ENCODE measurements at regions not wholly inside any gene's neighbourhood (a gene's known extent, or its start where the extent isn't known, plus 50 kb on each side); places are given as distances from the start of the nearest gene placed in this dataset.

DNA sequence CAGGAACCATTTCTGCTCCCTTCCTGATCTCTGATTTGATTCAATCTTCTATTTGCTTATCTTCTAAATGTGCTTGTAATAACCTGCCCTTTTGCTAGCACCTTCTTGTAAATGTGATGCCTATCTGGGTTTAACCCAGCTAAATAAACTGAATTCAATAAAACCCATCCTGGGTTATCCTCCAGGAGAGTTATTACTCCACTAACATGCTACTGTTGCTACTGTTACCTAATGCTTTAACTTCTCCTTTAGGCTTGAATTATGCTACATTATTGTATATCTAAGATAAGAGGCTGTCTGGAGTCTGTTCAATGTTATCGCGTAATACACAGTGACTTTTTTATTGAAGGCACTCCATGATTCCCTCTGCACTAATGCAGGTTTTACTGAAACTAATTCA, 206.5 kb upstream of the CTAGE1 start:
- no peak for DNase-seq (ENCODE audit: low read depth in 2 of 2)

DNA sequence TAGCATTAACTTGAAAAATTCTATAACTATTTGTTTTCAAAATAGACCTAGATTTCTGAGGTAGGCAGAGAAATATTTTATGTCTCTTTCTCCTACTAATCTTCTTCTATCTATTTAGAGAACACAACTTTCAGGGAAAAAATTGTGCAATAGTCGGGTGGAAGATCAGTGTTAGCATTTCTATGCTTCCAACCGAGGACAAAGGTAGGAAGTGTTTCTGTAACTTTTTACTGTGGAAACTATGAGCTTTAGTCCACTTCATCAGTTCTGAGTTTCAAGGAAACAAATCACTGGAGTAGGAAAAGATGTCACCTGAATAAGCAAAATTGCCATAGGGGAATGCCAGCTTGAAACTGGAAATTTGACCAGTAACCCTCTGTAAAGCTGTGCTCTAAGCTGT, 207.7 kb upstream of the CTAGE1 start:
- DNase-seq (ENCODE audit: low read depth in 2 of 2): no peak

DNA sequence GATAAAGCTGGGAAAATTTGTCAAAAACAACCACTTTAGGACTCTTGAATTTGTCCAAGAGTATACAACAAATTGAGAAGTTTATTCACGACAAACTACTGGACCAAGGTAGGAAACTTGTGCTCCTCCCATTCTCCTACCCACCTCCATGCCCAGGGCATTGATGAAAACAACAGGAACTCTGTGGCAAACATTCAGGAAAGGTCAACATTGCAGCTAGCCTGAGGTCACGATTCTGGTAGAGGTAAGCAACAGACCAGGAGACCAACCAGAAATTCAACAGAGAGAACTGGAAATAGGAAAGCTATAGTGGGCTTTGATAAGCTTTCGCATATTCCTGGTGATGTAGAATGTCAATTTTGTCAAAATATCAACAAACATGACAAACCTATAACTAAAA, 209.1 kb upstream of the CTAGE1 start:
- DNase-seq (ENCODE audit: low read depth in 2 of 2): no peak

DNA sequence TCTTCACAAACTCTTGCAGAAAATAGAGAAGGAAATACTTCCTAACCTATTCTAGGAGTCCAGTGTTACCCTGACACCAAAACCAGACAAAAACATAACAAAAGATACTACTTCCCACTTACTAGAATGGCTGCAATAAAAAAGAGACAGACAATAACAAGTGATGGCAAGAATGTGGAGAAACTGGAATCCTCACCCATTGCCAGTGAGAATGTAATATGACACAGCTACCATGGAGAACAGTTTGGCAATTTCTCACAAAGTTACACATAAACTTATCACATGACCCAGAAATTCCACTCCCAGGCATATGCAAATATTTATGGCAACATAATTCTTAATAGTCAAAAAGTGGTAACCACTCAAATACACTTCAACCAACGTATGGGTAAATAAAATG, 209.8 kb upstream of the CTAGE1 start:
- no peak for DNase-seq (ENCODE audit: low read depth in 2 of 2)

DNA sequence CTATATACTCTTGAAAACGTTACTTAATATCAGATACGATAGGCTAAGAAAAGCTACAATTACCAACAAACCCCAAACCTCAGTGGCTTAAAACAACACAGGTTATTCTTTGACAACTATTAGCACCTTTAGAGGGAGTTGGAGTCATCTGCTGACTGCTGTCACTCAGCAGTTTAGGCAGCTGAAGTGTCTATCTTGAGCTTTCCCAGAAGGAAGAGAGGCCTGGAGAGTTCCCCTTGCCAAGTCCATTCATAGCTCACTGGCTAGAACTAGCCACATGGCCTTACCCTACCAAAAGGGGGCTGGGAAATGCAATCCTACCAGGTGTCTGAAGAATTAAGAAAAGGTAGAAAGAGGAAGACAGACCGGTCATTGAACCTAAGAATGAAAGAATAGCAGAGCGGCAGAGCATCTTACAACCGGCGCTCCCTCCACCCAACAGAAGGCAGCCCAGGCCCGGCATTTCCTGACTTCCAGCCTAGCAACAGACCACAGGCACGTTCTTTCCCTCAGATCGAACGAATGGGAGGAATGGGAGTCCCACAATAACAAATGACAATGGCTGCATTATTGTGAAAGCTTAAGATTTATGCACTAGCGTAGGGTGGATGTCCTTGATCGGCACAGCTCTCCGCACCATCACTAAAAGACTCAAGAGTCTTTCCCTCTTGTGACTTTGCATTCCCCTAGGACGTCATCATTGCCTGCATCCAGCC, 211.2 kb upstream of the CTAGE1 start:
- DNase-seq (ENCODE audit: low read depth in 2 of 2): no peak

DNA sequence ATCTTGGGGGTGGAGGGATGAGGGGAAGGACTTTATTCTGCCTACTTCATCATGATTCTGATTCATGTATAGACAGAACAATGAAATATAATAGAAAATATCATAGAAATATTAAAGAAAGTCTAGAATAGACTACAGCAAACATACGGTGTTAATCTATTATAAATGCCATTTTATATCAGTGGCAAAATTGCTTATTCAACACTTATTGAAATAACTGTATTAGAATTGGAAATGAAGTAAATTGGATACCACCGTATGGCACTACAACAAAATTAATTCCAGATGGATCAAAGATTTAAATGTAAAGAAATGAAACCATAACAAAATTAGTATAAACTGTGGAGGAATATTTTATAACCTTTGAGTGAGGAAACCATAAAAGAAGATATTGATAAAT, 213.3 kb upstream of the CTAGE1 start:
- no peak for DNase-seq (ENCODE audit: low read depth in 2 of 2)

- no peak for DNase-seq (ENCODE audit: low read depth in 2 of 2)
Observed at GRCh38 chr18:22632191-22632590, 214.5 kb upstream of the CTAGE1 start.

DNA sequence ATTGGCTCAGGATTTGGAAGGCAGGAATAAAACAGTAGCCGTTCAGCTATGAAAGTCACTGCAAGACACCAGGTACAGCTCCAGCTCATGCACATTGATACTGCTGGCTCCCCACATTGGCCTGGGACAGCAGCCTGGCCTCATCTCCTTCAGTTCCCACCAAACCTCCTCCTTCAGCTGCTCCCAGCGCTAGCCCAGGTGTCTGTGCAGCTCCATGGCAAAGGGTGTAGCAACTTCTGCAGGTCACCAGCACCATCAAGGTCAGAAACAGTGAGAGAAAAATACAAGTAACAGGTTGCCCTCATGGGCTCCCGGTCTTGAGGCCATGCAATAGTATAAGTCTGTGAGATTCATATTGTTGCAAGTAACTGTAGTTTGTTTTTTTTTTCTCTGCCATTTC, 216.7 kb upstream of the CTAGE1 start:
- DNase-seq (ENCODE audit: low read depth in 2 of 2): no peak

DNA sequence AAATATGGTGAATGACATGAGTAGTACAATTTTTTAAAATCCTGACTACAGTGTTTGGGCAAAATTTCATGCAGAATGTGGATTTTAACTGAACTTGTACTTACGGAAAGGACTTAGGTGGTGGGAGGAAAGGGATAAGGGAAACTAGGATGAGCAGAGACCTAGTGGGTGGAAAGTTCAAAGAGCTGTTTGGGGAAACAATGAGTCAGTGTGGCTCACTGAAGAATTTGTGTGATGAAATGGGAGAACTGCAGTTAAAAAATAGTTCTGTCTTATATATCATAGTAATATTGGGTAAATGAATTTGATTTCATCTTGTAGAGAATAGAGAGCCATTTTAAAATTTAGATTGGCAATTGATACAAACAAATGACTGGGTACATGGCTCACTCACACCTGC, 220.1 kb upstream of the CTAGE1 start:
- no peak for DNase-seq (ENCODE audit: low read depth in 2 of 2)

- peak; percentile 76 for DNase-seq (ENCODE audit: low read depth in 2 of 2)
Observed at GRCh38 chr18:22639026-22639463, 221.3 kb upstream of the CTAGE1 start.

- no peak for DNase-seq (ENCODE audit: low read depth in 2 of 2)
Observed at GRCh38 chr18:22639561-22639960, 221.8 kb upstream of the CTAGE1 start.

- no peak for DNase-seq (ENCODE audit: low read depth in 2 of 2)
Observed at GRCh38 chr18:22640281-22640842, 222.6 kb upstream of the CTAGE1 start.

DNA sequence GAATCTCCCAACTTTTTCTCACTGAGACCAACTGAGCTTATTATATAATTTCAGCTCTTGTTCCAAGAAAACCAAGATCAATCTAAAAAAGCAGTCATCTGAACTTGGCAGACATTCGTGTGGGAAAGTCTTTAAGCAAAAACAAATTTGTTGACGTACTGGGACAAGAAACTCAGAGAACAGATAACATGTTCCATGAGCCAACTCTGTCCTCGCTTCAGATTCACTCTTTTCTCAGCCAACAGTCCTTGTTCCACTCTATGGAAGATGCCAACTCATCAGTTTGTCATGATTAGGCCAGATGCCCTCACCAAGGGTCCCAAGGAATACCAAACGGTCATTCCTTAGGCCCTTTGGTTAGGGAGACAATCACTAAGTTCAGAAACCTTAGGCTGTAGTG, 224.2 kb upstream of the CTAGE1 start:
- no peak for DNase-seq (ENCODE audit: low read depth in 2 of 2)

GRCh38 chr18:22643731-22644130, 226.0 kb upstream of the CTAGE1 start:
- no peak for DNase-seq (ENCODE audit: low read depth in 2 of 2)

DNA sequence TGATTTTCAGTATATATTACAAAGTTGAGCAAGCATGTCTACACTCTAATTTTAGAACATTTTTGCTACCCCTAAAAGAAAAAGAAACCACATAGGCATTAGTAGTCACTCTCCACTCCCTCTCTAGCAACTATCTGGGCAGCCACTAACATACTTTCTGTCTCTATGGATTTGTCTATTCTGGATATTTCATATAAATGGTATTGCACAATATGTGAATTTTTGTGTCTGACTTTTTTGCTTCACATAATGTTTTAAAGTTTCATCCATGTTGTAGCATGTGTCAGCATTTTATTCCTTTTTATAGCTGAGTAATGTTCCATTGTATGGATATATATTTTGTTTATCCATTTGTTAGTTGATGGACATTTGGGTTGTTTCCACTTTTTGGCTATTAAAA, 232.5 kb upstream of the CTAGE1 start:
- DNase-seq (ENCODE audit: low read depth in 2 of 2): no peak

DNA sequence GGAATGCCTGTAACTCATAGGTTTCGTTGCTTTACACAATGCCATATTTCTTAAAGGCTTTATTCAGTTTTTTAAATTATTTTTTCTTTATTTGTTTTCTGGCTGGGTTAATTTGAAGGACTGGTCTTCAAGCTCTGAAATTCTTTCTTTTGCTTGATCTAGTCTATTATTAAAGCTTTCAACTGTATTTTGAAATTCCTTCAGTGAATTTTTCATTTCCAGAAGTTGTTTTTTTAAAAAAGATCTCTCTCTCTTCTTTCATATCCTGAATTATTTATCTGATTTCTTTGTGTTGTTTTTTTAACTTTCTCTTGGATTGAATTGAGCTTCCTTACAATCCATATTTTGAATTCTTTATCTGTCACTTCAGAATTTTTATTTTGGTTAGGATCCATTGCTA, 239.9 kb upstream of the CTAGE1 start:
- DNase-seq (ENCODE audit: low read depth in 2 of 2): no peak

DNA sequence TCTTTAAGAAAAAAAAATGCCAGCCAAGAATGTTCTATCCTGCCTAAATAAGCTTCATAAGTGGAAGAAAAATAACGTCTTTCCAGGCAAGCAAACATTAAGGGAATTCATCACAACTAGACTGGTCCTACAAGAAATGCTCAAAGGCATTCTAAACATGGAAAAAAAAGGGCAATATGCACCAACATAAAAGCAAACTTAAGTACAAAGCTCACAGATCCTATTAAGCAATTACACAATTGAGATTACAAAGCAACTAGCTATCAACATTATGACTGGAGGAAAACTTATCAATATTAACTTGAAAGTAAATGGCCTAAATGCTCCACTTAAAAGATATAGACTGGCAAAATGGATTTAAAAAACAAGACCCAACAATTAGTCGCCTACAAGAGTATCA, 240.6 kb upstream of the CTAGE1 start:
- DNase-seq (ENCODE audit: low read depth in 2 of 2): no peak

- DNase-seq (ENCODE audit: low read depth in 2 of 2): no peak
Observed at GRCh38 chr18:22663378-22663777, 245.7 kb upstream of the CTAGE1 start.

DNA sequence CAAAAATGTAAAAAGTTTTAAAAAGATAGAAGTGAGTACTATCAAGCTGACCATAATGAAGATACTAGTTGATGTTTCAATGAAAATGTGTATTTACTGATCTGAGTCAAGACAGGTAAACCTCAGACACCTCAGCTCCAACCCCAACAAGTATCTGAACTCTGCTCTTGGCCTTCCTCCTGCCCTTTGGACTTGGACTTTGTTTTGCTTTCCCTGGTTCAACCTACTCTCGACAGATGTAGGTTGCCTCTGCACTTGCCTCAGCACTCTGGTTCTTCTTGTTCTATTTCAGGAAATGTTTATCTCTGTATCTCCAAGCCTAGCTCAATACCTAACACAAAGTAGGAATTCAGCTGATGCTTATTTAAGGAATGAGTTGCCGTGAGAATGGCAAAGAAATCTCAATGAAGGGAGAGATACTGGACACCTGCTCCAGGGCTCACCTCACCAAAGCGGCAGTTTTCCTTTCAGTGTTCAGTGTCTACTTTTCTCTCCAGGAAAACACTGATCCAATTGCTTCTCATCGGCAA, 248.8 kb upstream of the CTAGE1 start:
- DNase-seq (ENCODE audit: low read depth in 2 of 2): no peak

GRCh38 chr18:22667156-22667555, 249.4 kb upstream of the CTAGE1 start:
- no peak for DNase-seq (ENCODE audit: low read depth in 2 of 2)

GRCh38 chr18:22667616-22668422, 250.1 kb upstream of the CTAGE1 start:
- DNase-seq (ENCODE audit: low read depth in 2 of 2): peak; percentile 66 to 69

DNA sequence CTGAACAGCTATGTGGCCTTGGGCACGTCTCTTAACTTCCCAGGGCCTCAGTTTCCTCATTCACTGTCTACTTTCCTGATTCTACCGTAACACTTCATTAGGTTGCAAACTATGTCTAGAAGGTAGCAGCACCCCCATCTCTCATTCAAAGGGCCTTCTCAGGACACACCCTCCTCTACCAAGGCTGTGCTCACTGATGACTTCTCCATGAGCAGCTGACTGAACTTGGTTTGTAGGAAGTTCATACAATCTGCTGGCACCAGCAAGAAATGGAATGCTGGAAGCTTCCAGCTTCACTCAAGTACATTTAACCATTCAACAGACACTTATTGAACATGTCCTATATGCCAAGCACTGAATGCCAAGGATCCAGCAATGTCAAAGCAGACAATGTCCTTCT, 250.8 kb upstream of the CTAGE1 start:
- no peak for DNase-seq (ENCODE audit: low read depth in 2 of 2)

GRCh38 chr18:22670914-22671313, 253.2 kb upstream of the CTAGE1 start:
- no peak for DNase-seq (ENCODE audit: low read depth in 2 of 2)

Measured in fibroblast of skin of left quadriceps (primary cell).